ENCODE measurements at regions not wholly inside any gene's neighbourhood (a gene's known extent, or its start where the extent isn't known, plus 50 kb on each side); places are given as distances from the start of the nearest gene placed in this dataset.

- DNase-seq: no peak
Observed at GRCh38 chr5:133827830-133828229, 140.6 kb downstream of the C5orf15 start.

- no peak for DNase-seq
Observed at GRCh38 chr5:133827011-133827410, 141.4 kb downstream of the C5orf15 start.

GRCh38 chr5:133825631-133826289 is 142.7 kb downstream of the C5orf15 start:
- DNase-seq: no peak

- no peak for DNase-seq
Observed at GRCh38 chr5:133824661-133825254, 143.7 kb downstream of the C5orf15 start.

DNA sequence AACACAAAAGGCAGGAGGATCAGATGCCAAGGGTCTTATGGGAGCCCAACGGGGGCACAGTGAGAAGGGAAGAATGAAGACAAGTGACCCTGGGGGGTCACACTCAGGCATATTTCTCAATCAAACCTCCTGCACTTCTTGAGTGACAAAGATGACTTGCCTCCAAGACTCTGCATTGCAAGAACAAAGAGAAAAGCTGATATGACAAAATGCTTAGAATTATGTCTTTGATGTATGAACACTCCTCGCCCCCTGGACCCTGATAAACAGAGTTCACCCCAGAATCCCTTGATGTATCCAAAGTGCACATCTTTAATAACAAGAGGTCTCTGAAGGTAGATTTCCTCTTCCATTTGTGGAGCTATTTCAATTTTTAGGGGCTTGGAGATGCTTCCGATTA is 146.5 kb downstream of the C5orf15 start:
- DNase-seq: no peak

- DNase-seq: no peak
Observed at GRCh38 chr5:133821311-133821741, 147.1 kb downstream of the C5orf15 start.

- no peak for DNase-seq
Observed at GRCh38 chr5:133820507-133820906, 147.9 kb downstream of the C5orf15 start.

DNA sequence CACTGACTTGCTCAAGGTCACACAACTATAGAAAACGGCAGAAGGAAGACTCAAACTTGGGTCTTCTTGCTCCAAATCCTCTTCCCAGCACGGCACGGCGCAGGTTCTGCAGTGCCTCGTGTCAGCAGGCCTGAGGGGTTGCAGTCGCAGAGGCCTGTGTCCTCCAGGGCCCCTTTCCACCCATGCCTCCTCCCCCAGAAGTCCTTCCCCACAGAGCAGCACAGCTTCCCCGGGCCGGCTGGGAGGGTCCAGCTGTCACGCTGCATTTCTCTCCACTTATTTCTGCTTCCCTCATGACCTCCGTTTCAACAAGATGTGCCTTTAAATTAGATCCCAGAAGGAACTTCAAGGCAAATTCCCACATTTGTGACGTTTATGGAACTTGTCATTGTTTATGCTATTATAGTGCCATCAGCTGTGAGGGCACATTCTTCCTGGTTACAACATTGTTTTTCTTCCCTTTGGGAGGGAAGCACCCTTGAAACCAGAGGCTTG is 148.4 kb downstream of the C5orf15 start:
- DNase-seq: no peak

GRCh38 chr5:133818869-133819600 is 149.4 kb downstream of the C5orf15 start:
- no peak for DNase-seq

- DNase-seq: no peak
Observed at GRCh38 chr5:133818031-133818431, 150.4 kb downstream of the C5orf15 start.

DNA sequence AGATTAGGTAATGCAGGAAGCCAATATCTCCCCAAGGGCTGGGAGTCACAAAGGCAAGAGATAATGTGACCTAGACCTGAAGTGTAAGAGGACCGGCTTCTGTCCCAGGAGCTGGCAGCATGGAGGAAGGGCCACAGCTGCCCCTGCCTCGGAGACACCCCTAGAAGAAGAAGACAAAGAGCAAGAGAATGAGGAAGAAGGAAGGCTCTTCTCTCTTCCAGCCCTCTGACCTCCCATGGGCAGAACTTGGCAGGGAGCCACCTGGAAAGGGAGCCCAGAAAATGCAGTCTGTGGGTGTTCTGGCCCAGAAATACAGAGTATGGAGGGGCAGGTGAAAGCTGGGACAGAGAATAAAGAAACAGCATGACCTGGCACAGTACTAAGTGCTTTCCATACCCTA is 151.0 kb downstream of the C5orf15 start:
- DNase-seq: no peak

DNA sequence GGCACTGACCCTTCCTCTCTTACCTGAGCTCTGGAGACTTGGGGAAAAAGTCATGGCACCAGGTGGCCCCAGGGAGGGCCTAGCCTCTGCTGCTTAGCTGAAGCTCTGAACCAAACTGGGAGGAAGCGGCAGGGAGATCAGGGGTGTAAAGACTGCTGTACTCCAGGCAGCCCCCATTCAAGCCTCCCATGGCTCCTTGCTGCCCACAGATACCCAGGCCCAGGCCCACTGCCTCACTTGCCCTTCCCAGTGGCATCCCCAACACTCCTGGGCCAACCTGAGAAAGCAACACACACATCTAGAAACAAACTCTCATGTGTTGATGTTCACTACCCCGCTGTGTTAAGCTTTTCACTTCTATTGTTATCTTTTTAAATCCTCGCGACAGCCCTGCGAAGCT is 151.6 kb downstream of the C5orf15 start:
- DNase-seq: no peak

DNA sequence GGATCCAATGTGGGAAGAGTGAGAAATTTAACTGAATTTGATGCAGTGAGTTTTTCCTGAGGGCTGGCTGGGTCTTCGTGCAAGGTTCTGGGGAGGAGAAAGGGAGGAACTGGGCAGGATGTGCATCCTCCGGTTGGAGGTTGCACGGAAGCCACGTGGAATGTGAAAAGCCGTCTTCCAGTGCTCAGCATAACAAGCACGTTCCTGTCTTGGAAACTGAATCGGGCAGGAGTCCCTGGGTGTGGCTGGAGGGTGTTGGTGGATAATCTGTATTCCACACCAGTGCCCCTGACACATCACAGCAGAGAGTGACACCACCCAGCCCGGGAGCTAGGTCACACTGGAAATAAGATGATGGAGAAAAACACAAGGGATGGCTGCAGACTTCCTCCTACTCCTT is 154.3 kb downstream of the C5orf15 start:
- DNase-seq: no peak

GRCh38 chr5:133811168-133811567 is 157.3 kb downstream of the C5orf15 start:
- DNase-seq: no peak

DNA sequence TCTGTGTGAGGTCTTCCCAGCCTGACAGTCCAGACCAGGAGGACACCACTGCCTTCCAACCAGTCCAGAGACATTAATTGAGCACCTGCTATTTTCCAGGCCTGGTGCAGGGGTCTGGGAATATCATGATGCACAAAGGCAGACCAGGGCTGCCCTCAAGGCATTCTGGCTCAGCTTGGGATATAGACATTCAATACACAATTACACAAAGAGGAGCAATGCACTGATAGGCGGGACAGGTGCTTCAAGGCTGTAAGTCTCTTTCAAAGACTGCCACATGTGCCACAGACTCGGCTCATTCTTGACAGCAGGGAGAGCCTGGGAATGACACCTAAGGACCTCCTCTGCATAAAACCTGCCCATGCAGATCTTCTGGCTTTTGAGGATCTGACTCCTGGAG is 158.6 kb downstream of the C5orf15 start:
- no peak for DNase-seq

- no peak for DNase-seq
Observed at GRCh38 chr5:133807348-133807747, 161.1 kb downstream of the C5orf15 start.

- DNase-seq: no peak
Observed at GRCh38 chr5:133806847-133807246, 161.6 kb downstream of the C5orf15 start.

GRCh38 chr5:133801955-133802751 is 166.3 kb downstream of the C5orf15 start:
- DNase-seq: no peak

DNA sequence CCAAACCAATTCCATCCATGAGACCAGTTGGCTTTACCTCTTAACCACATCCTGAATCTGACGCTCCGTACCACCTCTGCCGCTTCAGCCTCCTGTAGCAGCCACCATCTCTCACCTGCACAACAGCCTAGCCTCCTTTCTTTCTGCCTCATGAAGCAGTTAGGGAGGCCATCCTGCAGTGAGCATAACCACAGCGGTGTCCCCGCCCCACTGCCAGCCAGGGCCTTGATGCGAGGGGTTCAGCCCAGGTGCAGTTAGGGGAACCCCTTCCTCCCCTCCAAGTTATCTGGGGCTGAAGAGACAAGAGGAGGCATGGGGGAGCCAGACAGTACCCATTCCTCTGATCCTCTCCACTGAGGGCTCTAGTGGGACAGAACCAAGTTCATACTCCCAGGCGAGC is 167.0 kb downstream of the C5orf15 start:
- DNase-seq: no peak

GRCh38 chr5:133799571-133800237 is 168.7 kb downstream of the C5orf15 start:
- no peak for DNase-seq

- DNase-seq: no peak
Observed at GRCh38 chr5:133797167-133797566, 171.3 kb downstream of the C5orf15 start.

- no peak for DNase-seq
Observed at GRCh38 chr5:133796186-133796585, 172.2 kb downstream of the C5orf15 start.
